PC-3 (cell line): ENCODE measurements at regions not wholly inside any gene's neighbourhood (a gene's known extent, or its start where the extent isn't known, plus 50 kb on each side); places are given as distances from the start of the nearest gene placed in this dataset.

Experiments used
- EZH2 ChIP-seq: fragments of 300-600 bp; sonication (generic); IDR thresholded peaks from one replicate; pipeline ENCODE4 v1.6.1; 2017; ENCODE audit warnings: antibody characterized with exemption, mild to moderate bottlenecking, low read length; ENCODE audit not compliant: unreplicated experiment
- EZH2phosphoT487 ChIP-seq: fragments of 300-600 bp; sonication (generic); IDR thresholded peaks from 2 replicates; pipeline ENCODE4 v1.6.1; 2018; ENCODE audit warnings: mild to moderate bottlenecking, antibody characterized with exemption, low read length, borderline replicate concordance
- TF ChIP-seq, protein P1 (sequence below): fragments of 300-600 bp; sonication (generic); conservative IDR thresholded peaks from 2 replicates; pipeline ENCODE4 v1.5.1; 2017; ENCODE audit warnings: antibody characterized with exemption, low read depth, mild to moderate bottlenecking, low read length

DNA sequence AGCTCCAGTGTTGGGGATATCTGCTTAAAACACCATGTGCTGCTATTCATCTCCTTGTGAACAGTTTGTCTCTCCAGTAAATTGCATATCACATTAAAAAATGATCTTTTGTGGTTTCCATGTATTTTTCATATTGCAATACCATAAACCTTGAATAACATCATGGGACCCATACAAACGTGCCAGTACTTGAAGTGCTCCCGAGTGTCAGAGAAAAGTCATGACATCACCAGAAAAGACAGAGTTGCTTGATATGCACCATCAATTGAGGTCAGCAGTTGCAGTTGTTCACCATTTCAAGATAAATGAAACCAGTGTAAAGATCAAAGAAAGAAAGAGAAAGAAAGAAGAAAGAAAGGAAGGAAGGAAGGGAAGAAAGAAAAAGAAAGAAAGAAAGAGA is 278.6 kb downstream of the ZNF621 start:
- TF ChIP-seq EZH2 (no peak), EZH2phosphoT487 (no peak)
- TF ChIP-seq, protein P1, sequence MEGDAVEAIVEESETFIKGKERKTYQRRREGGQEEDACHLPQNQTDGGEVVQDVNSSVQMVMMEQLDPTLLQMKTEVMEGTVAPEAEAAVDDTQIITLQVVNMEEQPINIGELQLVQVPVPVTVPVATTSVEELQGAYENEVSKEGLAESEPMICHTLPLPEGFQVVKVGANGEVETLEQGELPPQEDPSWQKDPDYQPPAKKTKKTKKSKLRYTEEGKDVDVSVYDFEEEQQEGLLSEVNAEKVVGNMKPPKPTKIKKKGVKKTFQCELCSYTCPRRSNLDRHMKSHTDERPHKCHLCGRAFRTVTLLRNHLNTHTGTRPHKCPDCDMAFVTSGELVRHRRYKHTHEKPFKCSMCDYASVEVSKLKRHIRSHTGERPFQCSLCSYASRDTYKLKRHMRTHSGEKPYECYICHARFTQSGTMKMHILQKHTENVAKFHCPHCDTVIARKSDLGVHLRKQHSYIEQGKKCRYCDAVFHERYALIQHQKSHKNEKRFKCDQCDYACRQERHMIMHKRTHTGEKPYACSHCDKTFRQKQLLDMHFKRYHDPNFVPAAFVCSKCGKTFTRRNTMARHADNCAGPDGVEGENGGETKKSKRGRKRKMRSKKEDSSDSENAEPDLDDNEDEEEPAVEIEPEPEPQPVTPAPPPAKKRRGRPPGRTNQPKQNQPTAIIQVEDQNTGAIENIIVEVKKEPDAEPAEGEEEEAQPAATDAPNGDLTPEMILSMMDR, result no peak
